ENCODE measurements at regions not wholly inside any gene's neighbourhood (a gene's known extent, or its start where the extent isn't known, plus 50 kb on each side); places are given as distances from the start of the nearest gene placed in this dataset.

DNA sequence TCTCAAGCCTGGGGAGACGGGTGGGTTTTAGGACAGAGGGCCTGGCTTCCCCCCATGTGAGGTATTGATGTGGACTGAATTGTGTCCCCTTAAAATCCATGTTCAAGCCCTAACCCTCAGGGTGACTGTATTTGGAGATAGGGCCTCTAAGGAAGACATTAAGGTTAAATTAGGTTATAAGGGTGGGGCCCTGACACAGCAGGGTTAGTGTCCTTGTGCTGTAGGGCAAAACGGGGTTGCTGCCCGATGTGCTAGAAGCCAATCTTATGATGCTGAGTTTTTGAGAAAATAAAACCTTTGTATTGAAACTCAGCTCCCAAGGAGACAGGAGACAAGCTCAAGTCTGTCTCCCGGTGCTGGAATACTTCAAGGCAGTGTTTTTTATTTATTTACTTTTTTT lies 71.1 kb upstream of the NUP50 start:
- no peaks in the 10 kb centered on the region for H3K27me3 ChIP-seq (ENCODE audit: control insufficient read depth in 2 of 2, insufficient read depth in 2 of 2, low read length in 2 of 2)
- H3K4me3 ChIP-seq (replicated peaks in 1 of 3; ENCODE audit: insufficient read depth in 1 of 3, low read depth in 1 of 3, low read length in 3 of 3) = no peak overlapping the region
- dilution Hi-C loops (cut with MboI; ENCODE audit: extremely low pct_ligation_motif_present, low sequenced_read_pairs) = no loop called here
- no TSS peak for BruUV-seq (replicated peaks)
- no peaks in the 10 kb centered on the region for H3K36me3 ChIP-seq (ENCODE audit: control insufficient read depth in 2 of 2, extremely low read depth in 1 of 2, insufficient read depth in 2 of 2, low read length in 2 of 2)
- FAIRE-seq = no peak
- no peaks in the 10 kb centered on the region for H3K79me2 ChIP-seq (ENCODE audit: control insufficient read depth, insufficient read depth, low read length)
- CTCF ChIA-PET = no interaction called here
- H3K9me3 ChIP-seq (replicated peaks; ENCODE audit: control insufficient read depth, insufficient read depth, low read length) = no peaks in the 10 kb centered on the region
- no peak overlapping the region for H2AFZ ChIP-seq (ENCODE audit: low read depth, low read length)
- intact Hi-C loops (cut with micrococcal nuclease) = no loop called here
- no peak for DNase-seq (ENCODE audit: low read depth, low spot score)
- H3K9me1 ChIP-seq (replicated peaks; ENCODE audit: control insufficient read depth, extremely low read depth, insufficient read depth, low read length) = no peaks in the 10 kb centered on the region
- POLR2A ChIA-PET = no interaction called here
- no peak overlapping the region for H3K9ac ChIP-seq (replicated peaks; ENCODE audit: extremely low read depth, insufficient read depth, low read length)
- no peak overlapping the region for H3K27ac ChIP-seq (ENCODE audit: insufficient read depth, low read depth, low read length)
- H3K4me1 ChIP-seq (ENCODE audit: control insufficient read depth, extremely low read depth, insufficient read depth, low read length) = no peaks in the 10 kb centered on the region
- no peaks in the 10 kb centered on the region for H4K20me1 ChIP-seq (replicated peaks; ENCODE audit: control insufficient read depth, extremely low read depth, insufficient read depth, low read length)
- no peak overlapping the region for H3K4me2 ChIP-seq (ENCODE audit: insufficient read depth, low read length)
- TF ChIP-seq FOS (IDR thresholded peaks at IDR 0.05; ENCODE audit: borderline replicate concordance, insufficient read depth, low read length) (no peak), POLR2AphosphoS5 (IDR thresholded peaks at IDR 0.05; ENCODE audit: insufficient read depth, low read depth, low read length) (no peak), EZH2 (IDR thresholded peaks at IDR 0.05; ENCODE audit: borderline replicate concordance, low read depth, low read length, severe bottlenecking) (no peak), POLR2A (IDR thresholded peaks at IDR 0.05; ENCODE audit: low read depth, low read length) (no peak), GATA2 (IDR thresholded peaks at IDR 0.05; ENCODE audit: insufficient read depth, insufficient read length, low read depth, low read length) (no peak), MYC (IDR thresholded peaks at IDR 0.05; ENCODE audit: low read depth, low read length) (no peak), JUN (IDR thresholded peaks at IDR 0.05; ENCODE audit: borderline replicate concordance, insufficient read depth, insufficient read length, low read depth) (no peak)
- TF ChIP-seq, protein P1, sequence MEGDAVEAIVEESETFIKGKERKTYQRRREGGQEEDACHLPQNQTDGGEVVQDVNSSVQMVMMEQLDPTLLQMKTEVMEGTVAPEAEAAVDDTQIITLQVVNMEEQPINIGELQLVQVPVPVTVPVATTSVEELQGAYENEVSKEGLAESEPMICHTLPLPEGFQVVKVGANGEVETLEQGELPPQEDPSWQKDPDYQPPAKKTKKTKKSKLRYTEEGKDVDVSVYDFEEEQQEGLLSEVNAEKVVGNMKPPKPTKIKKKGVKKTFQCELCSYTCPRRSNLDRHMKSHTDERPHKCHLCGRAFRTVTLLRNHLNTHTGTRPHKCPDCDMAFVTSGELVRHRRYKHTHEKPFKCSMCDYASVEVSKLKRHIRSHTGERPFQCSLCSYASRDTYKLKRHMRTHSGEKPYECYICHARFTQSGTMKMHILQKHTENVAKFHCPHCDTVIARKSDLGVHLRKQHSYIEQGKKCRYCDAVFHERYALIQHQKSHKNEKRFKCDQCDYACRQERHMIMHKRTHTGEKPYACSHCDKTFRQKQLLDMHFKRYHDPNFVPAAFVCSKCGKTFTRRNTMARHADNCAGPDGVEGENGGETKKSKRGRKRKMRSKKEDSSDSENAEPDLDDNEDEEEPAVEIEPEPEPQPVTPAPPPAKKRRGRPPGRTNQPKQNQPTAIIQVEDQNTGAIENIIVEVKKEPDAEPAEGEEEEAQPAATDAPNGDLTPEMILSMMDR (IDR thresholded peaks at IDR 0.05; ENCODE audit: extremely low read depth in 1 of 2, insufficient read depth in 1 of 2, low read depth in 1 of 2, low read length in 2 of 2) = no peak
- TF ChIP-seq, protein P2, sequence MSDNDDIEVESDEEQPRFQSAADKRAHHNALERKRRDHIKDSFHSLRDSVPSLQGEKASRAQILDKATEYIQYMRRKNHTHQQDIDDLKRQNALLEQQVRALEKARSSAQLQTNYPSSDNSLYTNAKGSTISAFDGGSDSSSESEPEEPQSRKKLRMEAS (IDR thresholded peaks at IDR 0.05; ENCODE audit: insufficient read depth, insufficient read length) = no peak
